GM19395 (cell line): ENCODE measurements at regions not wholly inside any gene's neighbourhood (a gene's known extent, or its start where the extent isn't known, plus 50 kb on each side); places are given as distances from the start of the nearest gene placed in this dataset.
"Not testable (repeated sequence)": the region's sequence is repeated elsewhere in the genome, so short reads cannot be mapped to it uniquely, and the experiment has no call there.

Experiments used
- ATAC-seq: cut with Tn5 transposase; IDR thresholded peaks from one replicate; pipeline ENCODE4 v1.9.1; 2021; ENCODE audit warnings: mild to moderate bottlenecking, moderate library complexity; ENCODE audit not compliant: unreplicated experiment

DNA sequence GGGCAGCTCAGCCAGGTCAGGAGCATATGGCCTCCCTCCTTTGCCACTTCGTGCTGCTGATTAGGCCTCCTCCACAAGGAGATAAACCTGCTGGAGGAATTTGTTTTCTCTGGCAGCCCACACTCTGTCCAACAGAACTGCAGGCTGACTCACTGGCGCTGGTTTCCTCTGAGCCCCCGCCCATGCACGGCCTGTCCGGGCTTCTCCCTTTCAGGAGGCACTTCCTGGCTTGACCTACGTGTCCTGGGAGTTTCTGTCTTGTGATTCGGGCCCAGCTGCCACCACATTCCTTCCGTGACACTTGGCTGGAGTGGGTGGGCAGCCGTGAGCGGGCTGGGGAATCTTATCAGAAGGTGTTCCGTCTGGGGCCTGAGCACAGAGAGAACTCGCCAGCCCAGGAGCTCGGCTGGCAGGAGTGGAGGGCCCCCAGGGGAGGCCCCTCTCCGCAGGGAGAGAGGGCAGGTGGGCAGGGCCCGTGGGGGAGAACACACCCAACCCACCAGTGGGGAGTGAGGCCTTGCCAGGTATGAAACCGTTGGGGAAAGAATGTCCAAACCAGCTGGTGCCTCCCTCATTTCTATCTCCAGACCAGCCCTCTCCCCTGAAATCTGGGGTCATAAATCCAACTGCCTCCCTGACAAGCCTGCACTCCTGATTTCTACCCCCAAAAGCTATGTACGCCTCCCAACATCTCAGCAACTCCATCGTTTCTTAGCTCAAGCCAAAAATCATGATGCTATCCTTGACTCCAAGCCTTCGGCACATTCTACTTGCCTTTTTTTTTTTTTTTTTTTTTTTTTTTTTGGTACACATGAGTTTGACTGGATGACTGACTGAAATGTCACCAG, 110.6 kb upstream of the MEF2A start:
- ATAC-seq, result no peak

DNA sequence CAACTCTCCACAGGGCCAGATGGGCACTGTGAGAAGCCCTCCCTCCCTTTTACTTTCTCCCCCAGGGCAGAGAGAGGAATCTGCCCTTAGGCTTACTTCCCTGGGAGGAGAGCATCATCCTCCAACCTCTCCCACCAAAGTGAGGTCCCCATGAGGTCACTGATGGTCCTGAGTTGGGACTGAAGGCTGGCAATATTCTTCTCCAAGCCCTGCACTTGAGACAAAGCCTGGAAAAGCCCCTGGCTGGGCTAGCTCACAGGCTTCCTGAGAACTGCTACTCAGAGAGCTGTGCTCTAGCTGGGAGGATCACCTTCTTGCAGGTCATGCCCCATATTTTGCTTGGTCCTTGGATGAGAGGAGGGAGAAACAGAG, 110.0 kb upstream of the MEF2A start:
- ATAC-seq, result no peak

DNA sequence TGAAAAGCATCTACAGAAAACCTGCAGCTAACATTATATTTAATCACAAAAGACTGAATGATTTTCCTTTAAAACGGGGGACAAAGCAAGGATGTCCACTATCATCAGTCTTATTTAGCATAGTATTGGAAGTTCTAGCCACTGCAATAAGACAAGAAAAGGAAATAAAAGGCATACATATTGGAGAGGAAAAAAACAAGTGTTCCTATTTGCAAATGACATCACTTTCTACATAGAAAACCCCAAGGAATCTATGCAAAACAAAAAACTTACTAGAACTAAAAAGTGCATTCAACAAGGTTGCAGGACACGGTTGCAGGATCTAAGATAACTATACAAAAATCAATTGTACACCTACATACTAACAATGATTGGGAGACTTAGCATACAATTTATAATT, 101.6 kb upstream of the MEF2A start:
- ATAC-seq, result no peak

DNA sequence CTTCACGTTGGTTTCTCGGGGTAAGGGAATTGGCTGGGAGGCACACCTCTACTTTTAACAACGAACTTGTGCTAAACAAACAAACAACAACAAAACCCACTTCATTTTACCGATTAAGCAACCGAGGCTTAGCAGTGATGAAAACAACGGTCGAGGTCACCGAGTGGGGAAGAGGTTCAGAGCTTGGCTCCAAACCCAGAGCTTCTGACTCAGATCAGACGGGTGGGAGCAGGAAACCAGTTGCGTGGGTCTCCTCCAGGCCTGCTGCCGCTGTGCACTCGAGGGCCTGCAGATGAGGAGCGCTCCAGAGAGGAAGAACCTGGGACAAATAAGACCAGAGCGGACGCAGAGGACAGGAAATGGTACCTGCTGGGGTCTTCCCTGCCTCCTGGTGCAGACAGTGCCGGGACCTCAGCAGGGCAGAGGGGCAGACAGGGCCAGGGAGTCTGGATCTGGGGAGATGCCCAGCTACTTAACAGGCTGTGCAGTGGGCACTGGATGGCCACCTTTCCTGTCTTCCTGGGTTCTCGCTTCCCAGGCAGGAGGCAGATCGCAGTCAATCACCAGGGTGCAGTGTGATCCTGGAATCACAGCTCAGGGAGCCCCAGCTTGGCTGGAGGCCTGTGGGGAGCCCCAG, 99.0 kb upstream of the MEF2A start:
- ATAC-seq, result no peak

DNA sequence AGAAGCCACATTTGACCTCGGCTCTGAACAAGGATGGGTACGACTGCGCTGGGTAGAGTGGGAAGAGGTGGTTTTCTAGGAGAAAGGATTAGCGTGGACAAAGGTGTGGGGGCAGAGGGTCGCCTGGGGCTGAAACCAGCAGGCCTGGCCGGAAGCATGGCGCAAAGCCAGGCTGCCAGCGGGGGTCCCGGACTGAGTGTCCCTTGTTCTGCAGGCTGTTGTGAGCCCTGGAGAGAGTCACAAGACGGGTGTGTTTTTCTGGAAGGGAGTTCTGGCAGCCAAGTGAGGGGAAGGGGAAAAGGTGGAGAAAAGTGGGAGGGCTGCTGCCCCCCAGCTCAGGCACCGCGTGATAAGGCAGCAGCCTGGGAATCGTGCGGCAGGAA, 98.5 kb upstream of the MEF2A start:
- ATAC-seq, result no peak

DNA sequence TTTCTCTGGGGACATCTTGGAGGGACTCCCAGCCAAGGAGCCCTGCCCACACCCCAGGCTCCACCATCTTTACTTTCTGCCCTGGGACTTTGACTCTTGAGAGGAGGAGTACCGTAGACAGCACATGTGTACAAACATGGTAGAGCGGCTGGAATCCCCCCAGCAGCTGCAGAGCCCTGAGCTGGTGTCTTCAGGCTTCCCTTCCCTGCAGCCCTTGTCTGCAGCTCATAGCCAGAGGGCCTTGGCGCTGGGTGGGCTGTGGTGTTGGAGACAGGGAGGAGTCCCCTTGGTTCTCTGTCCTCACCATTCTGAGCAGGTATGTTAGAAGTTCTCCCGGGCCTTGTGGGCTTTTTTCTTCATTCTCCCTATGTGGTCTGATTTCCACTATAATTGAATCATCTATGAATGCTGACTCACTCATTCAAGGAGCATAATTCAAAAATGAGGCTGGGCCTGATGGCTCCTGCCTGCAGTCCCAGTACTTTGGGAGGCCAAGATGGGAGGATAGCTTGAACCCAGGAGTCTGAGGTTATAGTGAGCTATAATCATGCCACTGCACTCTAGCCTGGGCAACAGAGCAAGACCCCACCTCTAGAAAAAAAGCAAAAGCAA, 97.8 kb upstream of the MEF2A start:
- no peak for ATAC-seq

DNA sequence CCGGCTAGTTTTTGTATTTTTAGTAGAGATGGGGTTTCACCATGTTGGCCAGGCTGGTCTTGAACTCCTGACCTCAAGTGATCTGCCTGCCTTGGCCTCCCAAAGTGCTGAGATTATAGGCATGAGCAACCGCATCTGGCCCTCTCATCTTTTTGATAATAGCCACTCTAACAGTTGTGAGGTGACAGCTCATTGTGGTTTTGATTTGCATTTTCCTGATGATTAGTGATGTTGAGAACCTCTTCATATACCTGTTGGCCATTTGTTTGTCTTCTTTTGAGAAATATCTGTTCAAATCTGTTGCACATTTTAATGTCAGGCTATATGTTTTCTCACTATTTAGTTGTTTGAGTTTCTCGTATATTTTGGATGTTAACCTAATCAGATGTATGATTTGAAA, 95.6 kb upstream of the MEF2A start:
- not testable (repeated sequence) for ATAC-seq

DNA sequence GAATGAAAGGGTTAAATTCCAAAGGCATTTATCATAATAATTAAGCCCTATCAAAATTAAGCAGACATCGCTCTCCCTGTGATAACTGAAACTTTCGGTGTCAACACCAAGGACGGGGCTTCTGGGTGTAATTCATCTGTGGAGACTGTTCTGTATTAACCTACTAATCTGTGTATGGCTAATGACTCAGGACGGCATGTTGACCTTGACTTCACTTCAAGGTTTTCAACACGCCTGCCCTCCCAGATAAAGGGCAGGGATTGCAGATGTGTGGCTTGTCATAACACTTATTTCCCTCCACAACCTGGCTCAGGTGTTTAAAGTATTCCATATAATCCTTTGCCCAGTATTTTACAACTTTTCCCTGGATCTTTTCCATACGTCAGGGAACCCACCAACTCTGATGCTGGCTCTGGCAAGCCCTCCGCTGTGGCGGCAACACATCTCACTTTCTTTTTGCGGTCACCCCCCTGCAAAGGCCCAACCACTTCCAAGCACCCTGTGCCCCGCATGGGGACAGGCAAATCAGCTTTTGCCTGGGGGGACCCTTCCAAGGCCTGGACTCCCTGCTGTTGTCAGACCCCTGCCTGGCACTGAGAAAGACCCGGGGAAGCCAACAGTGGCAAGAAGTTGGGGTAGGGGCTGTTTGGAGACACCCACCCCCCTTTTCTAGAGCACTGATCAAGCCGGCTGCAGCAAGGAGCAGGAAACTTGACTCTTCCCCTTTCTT, 93.2 kb upstream of the MEF2A start:
- no peak for ATAC-seq

DNA sequence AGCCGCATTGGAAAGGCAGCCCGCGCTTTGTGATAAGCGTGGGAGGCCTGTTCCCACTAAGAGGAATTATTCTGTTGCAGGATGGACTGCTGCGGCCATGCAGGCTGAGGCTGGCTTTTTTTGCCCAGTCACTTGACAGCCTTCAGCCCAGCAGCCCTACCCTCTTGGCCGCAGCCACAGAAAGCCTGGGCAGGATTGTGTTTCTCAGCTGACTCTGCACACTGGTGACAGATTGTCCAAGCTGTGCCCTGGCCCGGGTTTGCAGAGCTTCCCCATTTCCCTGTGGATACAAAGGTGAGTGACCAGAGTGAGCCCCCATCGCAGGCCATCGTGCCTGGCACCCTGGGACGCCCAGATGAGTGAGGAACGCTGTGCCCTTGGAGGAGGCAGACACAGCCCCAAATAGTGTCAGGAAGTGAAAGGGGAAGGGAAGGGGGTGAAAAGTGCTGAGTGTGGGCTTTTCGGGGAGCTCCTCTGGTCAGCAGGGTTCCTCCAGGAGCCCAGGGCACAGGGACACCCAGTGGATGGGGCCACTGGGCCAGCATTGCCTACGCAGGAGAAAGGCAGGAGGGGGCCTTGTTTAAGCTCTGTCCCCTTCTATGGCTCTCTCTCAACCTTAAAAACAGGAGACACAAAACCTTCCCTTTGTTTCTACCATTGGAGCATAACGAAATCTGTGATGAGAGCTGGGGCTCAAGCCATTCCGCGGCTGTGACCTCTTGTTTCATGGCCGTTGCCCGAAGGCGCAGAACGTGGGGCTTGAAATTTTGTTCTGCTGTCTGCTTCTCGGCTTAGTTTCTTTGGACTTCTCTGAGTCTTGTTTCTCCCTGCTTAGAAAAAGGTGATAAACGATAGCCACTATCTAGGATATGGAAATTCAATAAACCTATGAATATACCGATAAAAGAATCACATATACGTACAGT, 91.5 kb upstream of the MEF2A start:
- ATAC-seq, result no peak

DNA sequence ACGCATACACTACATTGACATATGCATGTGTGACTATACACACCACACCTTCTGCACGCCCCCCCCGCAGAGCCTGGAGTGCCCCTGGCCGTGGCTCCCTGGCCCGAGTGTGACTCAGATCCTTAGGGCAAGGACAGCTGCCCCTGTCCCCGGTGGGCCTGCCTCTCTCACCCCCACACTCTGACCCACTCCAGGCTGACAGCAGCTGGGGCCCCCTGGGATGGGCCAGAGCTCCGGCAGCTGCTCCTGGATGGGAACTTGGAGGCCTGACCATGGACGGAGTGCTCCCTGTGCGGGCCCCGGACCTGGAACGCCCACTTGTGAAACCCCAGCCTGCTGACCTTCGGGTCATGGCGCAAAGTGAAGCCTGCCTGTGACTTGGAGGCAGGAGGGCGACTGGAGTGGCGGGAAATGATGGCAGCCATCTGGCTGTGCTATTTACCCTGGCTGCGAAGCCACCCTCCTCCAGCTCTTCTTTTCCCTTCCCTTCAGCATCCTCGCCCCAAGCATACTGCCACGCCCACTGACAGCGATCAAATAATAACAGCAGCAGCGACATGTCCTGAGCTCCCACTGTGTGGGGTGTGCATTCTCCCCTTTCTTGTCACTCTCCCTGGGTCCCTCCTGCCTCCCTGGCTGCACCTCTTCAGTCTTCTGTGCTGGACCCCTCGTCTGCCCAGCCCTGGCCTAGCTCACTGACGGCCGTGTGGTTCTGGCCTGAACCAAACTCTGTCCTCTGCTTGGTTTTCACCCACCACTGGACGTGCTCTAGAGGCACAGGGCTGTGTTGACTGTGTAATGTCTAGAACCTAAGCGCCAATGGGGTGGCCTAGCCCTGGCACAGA, 90.7 kb upstream of the MEF2A start:
- ATAC-seq, result no peak

DNA sequence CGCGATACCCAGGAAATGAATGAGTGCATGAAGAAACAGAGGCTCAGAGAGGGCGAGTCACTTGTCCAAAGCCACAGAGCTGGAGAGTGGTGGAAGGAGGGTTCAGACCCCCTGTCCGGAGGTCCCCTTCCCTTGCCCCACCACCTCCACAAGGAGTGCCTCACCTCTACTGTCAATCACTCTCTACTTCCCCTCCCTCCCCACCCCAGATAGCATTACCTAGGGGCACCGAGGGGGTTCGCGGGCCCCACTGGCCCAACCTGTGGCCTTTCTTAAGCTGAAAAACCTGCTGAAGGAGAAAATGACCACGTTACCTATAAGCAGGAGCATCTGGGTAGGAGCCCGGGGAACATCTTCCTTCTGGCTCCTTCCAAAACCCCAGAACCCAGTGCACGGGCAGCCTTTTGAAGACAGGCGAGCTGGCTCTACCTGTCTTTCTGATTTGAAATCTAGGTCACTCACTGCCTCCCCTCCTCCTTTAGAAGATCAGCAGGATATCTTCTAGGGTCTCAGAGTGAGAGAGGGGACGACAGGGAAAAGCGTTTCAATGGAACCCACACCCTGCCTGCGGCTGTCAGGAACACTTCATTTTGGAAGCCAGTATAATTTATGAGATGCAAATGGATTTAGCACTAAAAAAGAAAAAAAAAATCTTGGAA, 89.9 kb upstream of the MEF2A start:
- no peak for ATAC-seq

DNA sequence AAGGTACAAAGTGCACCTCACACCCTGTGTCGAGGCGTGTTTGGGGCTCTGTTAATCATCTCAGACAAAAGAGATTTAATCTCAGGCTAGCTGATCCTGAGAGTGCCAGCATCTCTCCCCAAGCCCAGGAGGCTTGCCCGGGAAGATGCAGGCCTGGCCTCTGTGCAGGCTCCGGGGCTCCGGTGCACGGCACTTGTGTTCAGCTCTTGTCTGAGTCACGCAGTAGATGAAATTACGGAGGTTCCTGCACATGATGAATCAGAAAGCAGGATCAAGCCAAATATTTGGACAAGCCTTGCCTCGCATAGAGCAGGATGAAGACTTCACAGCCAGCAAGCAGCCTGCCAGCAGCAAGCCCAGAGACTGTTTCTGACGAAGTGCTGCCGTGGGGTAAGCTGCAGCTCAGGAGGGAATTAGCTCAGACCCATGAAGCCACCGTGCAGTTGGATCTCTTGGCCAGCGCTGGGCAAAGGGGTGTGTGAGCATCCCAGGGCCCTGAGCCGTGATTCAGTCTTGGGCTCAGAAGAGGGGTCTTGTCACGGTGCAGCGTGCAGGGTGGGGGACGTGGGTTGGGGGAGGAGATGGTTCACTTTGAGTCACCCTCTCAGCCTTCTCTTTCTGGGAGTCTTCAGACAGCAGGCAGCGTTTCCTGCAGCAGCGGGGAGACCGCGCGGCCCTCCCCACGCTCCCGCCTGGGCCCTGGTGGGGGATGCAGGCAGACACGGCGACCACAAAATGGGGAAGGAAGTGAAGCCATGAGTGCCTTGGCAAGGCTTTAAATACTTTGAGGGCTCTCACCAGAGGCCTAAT, 89.2 kb upstream of the MEF2A start:
- no peak for ATAC-seq

DNA sequence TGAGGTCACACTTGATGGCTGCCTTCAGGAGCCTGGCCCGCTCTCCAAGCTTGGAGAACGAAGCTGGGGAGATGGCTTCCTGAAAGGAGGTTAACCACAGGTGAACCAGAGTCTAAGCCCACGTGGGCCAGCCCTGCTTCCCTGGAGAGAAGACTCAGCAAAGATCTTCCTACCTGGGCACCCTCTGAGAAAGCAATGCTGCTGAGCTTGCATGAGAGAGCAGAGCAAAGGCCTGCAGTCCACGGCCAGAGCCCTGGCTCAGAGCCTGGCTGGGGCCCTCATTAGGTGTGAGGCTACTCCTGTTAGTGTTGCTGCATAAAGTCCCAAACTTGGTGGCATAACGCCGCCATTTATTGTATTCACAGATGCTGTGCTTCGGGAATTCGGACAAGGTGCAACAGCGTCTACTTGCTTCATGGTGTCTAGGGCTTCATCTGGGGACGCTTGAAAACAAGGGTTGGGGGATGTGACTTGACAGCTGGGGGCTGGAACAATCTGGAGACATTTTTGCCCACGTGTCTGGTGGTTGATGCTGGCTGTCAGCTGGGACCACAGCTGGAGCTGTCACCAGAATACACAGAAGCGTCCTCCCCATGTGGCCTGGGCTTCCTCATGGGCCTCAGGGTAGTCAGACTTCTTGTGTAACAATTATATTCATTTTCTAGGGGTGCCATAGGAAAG, 87.9 kb upstream of the MEF2A start:
- no peak for ATAC-seq

DNA sequence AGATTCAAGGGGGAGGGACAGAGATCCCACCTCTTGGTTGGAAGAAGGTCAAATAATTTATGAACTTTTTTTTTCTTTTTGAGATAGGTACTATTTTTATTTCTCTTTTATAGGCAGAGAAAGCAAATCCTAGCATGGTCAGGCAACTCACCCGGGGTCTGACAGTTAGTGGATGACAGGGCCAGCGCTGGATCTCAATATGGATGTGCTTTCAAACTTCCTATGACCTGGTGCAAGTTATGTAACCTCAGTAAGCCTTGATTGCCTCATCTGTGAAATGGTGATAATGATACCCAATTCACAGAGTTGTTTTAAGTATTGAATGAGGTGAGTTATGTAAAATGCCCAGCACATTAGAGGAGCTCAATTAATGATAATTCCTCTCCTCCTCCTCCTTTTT, 86.8 kb upstream of the MEF2A start:
- no peak for ATAC-seq

DNA sequence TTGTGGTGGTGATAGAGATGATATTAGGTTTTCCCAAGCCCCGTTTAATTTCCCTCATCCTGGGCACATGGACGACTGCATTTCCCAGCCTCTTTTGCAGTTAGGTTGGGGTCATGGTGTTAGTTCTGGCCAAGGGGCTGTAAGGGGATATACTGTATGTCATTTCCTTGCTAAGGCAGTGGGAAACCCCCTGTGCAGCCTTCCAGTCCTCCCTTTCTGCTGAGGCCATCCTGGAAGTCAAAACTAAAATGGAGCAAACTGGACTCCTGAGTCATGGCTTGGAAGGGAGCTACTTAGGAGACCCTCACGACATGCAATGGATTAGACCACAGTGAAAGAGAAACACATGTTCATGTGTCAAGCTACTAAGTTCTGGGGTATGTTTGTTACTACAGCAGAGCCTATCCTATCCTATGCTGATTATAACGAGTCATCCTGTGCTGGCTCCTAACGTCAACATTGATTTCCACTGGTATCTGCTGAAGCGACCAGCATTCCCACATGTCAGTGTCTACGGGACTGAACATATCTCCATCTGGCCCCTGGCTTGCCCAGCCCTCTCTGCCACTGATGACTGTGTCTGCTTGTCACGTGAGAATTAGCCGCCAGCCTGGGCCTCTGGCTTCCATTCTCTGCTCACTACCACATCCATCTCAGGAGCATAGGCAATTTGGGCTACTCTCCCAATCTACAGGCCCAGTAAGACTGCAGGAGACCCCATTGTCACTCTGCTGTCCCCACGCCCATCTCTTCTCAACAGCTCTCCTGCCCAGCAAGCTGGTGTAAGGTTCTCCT, 85.6 kb upstream of the MEF2A start:
- no peak for ATAC-seq

DNA sequence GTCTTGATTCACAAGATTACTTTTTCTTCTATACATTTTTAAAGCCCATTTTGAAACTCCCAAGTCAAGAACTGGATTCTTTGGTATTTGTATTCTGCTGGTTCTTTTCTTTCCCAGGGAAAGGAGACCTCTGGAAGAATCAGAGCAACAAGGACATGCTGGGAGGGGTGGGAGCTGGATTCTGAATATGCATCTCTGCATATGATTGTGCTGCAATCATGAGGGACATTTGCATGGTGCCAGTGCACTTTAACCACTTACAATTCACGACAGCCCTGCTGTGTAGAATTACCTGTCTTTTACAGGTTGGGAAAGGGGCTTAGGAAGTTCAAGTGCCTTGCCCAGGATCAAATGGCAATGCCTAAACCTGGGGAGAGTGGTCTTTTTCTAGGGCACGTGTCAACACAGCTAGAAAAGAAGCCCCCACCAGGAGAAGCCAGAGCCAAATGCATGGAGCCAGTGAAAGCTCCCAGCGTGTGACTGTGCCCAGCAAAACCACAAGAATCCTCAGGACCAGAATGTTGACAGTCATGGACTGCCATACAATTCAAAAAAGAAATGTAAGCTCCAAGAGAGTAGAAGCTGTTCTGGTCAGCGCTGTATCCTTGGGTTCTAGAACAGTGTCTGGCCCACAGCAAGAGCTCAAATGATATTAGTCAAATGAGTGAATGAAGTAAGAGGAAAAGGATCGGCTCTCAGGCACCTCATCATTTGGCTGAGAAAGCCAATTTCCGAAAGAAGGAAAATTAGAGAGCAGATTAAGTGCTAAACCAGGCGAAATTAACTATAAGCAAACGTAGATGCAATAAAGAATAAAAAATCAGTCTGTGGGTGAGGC, 84.5 kb upstream of the MEF2A start:
- ATAC-seq, result no peak
